HG03439 (cell line): ENCODE measurements at regions not wholly inside any gene's neighbourhood (a gene's known extent, or its start where the extent isn't known, plus 50 kb on each side); places are given as distances from the start of the nearest gene placed in this dataset.
"Not testable (repeated sequence)": the region's sequence is repeated elsewhere in the genome, so short reads cannot be mapped to it uniquely, and the experiment has no call there.

Source experiments
- ATAC-seq: cut with Tn5 transposase; IDR thresholded peaks from one replicate; pipeline ENCODE4 v1.9.1; 2021; ENCODE audit warnings: mild to moderate bottlenecking, moderate library complexity; ENCODE audit not compliant: unreplicated experiment

- no peak for ATAC-seq
Measured at GRCh38 chr5:136629125-136629792, 263.9 kb upstream of the TRPC7 start.

- ATAC-seq: no peak
Measured at GRCh38 chr5:136626531-136626930, 261.2 kb upstream of the TRPC7 start.

- ATAC-seq: no peak
Measured at GRCh38 chr5:136622747-136623146, 257.4 kb upstream of the TRPC7 start.

- no peak for ATAC-seq
Measured at GRCh38 chr5:136621743-136622142, 256.4 kb upstream of the TRPC7 start.

GRCh38 chr5:136620621-136621020 is 255.3 kb upstream of the TRPC7 start:
- no peak for ATAC-seq

GRCh38 chr5:136620016-136620419 is 254.7 kb upstream of the TRPC7 start:
- no peak for ATAC-seq

GRCh38 chr5:136619556-136619955 is 254.2 kb upstream of the TRPC7 start:
- no peak for ATAC-seq

GRCh38 chr5:136615251-136616119 is 250.1 kb upstream of the TRPC7 start:
- ATAC-seq: no peak

- ATAC-seq: no peak
Measured at GRCh38 chr5:136613230-136613629, 247.9 kb upstream of the TRPC7 start.

- no peak for ATAC-seq
Measured at GRCh38 chr5:136605638-136606037, 240.3 kb upstream of the TRPC7 start.

GRCh38 chr5:136600306-136600705 is 235.0 kb upstream of the TRPC7 start:
- ATAC-seq: no peak

- ATAC-seq: no peak
Measured at GRCh38 chr5:136598802-136599404, 233.6 kb upstream of the TRPC7 start.

GRCh38 chr5:136594416-136594815 is 229.1 kb upstream of the TRPC7 start:
- ATAC-seq: no peak

- ATAC-seq: no peak
Measured at GRCh38 chr5:136590581-136590980, 225.2 kb upstream of the TRPC7 start.

GRCh38 chr5:136586196-136586595 is 220.9 kb upstream of the TRPC7 start:
- ATAC-seq: no peak

- no peak for ATAC-seq
Measured at GRCh38 chr5:136584474-136584873, 219.1 kb upstream of the TRPC7 start.

- no peak for ATAC-seq
Measured at GRCh38 chr5:136579238-136579637, 213.9 kb upstream of the TRPC7 start.

GRCh38 chr5:136569875-136570274 is 204.5 kb upstream of the TRPC7 start:
- not testable (repeated sequence) for ATAC-seq

- ATAC-seq: not testable (repeated sequence)
Measured at GRCh38 chr5:136565457-136565856, 200.1 kb upstream of the TRPC7 start.

GRCh38 chr5:136565050-136565449 is 199.7 kb upstream of the TRPC7 start:
- ATAC-seq: not testable (repeated sequence)

GRCh38 chr5:136564431-136564830 is 199.1 kb upstream of the TRPC7 start:
- ATAC-seq: not testable (repeated sequence)

- no peak for ATAC-seq
Measured at GRCh38 chr5:136563489-136563888, 198.1 kb upstream of the TRPC7 start.
